Tibial artery (tissue), 4 donors: ENCODE measurements at regions not wholly inside any gene's neighbourhood (a gene's known extent, or its start where the extent isn't known, plus 50 kb on each side); places are given as distances from the start of the nearest gene placed in this dataset.

ENCODE experiments used
- DNase-seq, 2 donors: peaks; one replicate each; pipeline ENCODE4 v3.0.0-alpha.2; 2019
- H3K27ac ChIP-seq, 2 donors: fragments of 200-600 bp; sonication (generic) in 1 of 2; 1 replicate in 1 of 2; 2 replicates in 1 of 2; pipeline ENCODE4 v1.5.1; 2018 to 2019; ENCODE audit warnings: mild to moderate bottlenecking in 1 of 2
- H3K27me3 ChIP-seq, 2 donors: fragments of 200-600 bp; sonication (generic) in 1 of 2; one replicate each; pipeline versions ENCODE4 v1.5.1 to v1.6.0; 2016 to 2019
- H3K36me3 ChIP-seq, 3 donors: fragments of 200-600 bp; sonication (generic) in 2 of 3; one replicate each; pipeline ENCODE4 v1.5.1; 2016 to 2019; ENCODE audit warnings: mild to moderate bottlenecking in 2 of 3
- H3K4me1 ChIP-seq, 4 donors: fragments of 200-600 bp; sonication (generic) in 2 of 4; 1 replicate in 3 of 4; 2 replicates in 1 of 4; pipeline ENCODE4 v1.5.1; 2016 to 2019
- H3K4me3 ChIP-seq, 2 donors: fragments of 200-600 bp; sonication (generic) in 1 of 2; 1 replicate in 1 of 2; 2 replicates in 1 of 2; pipeline ENCODE4 v1.5.1; 2018 to 2019; ENCODE audit warnings: mild to moderate bottlenecking in 2 of 2
- H3K9me3 ChIP-seq, 3 donors: fragments of 200-600 bp; sonication (generic) in 1 of 3; one replicate each; pipeline ENCODE4 v1.5.1; 2016 to 2019
- CTCF ChIP-seq, 2 experiments: fragments of 200-600 bp in 1 of 2; fragments of 450-650 bp in 1 of 2; IDR thresholded peaks; one replicate each; pipeline ENCODE4 v1.5.1; 2017 to 2019; ENCODE audit warnings: antibody characterized with exemption in 2 of 2, mild to moderate bottlenecking in 1 of 2, moderate library complexity in 1 of 2
- intact Hi-C: fragments of 100-400 bp; cut with DNase I; formaldehyde crosslinking; loops from one replicate; pipeline ENCODE4 v1.15.0; 2023; ENCODE audit warnings: low total_unique reads

- Histone ChIP-seq H3K4me1 (no peaks in the 10 kb centered on the region), H3K27me3 (no peaks in the 10 kb centered on the region)
- intact Hi-C loops = no loop called here
Measured at GRCh38 chr16:7227229-7227721, 105.4 kb upstream of the RBFOX1 start.

GRCh38 chr16:7221157-7221556 lies 111.5 kb upstream of the RBFOX1 start:
- intact Hi-C loops = no loop called here
- no peak overlapping the region for H3K4me3 ChIP-seq
- H3K36me3 ChIP-seq = no peaks in the 10 kb centered on the region
- no peaks in the 10 kb centered on the region for H3K9me3 ChIP-seq
- no peaks in the 10 kb centered on the region for H3K4me1 ChIP-seq
- TF ChIP-seq CTCF (IDR thresholded peaks at IDR 0.05) = no peak
- H3K27me3 ChIP-seq = no peaks in the 10 kb centered on the region
- H3K27ac ChIP-seq = no peak overlapping the region
- no peak for DNase-seq

More at GRCh38 chr16:7227229-7227721, 105.4 kb upstream of the RBFOX1 start:
- no peak for TF ChIP-seq CTCF (IDR thresholded peaks at IDR 0.05)
- H3K9me3 ChIP-seq = no peaks in the 10 kb centered on the region
- no peak overlapping the region for H3K27ac ChIP-seq
- DNase-seq = no peak
- H3K4me3 ChIP-seq = no peak overlapping the region
- H3K36me3 ChIP-seq = no peaks in the 10 kb centered on the region

DNA sequence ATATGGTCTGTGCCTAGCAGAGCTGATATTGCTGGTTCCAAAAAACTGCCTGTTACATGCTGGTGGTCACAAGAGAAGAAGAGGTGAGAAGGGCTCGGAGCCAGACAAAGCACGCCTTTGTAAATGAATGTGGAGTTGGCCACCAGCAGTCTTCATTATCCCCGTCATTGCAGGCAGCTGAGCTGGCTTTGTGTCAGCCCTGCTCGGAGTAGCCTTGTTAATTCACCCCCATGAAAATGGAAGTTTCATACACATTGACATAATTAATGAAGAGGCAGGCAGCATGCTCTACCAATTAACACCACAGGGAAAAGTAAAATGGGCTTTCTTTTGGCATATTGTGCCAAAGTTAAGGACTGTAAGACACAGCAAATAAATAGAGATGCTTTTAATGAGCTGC lies 113.7 kb upstream of the RBFOX1 start:
- Histone ChIP-seq H3K27ac (no peak overlapping the region), H3K4me3 (no peak overlapping the region), H3K9me3 (no peaks in the 10 kb centered on the region), H3K27me3 (no peaks in the 10 kb centered on the region), H3K4me1 (no peaks in the 10 kb centered on the region), H3K36me3 (no peaks in the 10 kb centered on the region)
- DNase-seq = no peak
- no peak for TF ChIP-seq CTCF (IDR thresholded peaks at IDR 0.05)
- intact Hi-C loops = no loop called here

- no peaks in the 10 kb centered on the region for H3K27me3 ChIP-seq
- H3K4me1 ChIP-seq = no peaks in the 10 kb centered on the region
- DNase-seq = no peak
- no peak overlapping the region for H3K4me3 ChIP-seq
- intact Hi-C loops = no loop called here
- H3K9me3 ChIP-seq = no peaks in the 10 kb centered on the region
- H3K27ac ChIP-seq = no peak overlapping the region
- no peaks in the 10 kb centered on the region for H3K36me3 ChIP-seq
- no peak for TF ChIP-seq CTCF (IDR thresholded peaks at IDR 0.05)
Measured at GRCh38 chr16:7217797-7218196, 114.8 kb upstream of the RBFOX1 start.

DNA sequence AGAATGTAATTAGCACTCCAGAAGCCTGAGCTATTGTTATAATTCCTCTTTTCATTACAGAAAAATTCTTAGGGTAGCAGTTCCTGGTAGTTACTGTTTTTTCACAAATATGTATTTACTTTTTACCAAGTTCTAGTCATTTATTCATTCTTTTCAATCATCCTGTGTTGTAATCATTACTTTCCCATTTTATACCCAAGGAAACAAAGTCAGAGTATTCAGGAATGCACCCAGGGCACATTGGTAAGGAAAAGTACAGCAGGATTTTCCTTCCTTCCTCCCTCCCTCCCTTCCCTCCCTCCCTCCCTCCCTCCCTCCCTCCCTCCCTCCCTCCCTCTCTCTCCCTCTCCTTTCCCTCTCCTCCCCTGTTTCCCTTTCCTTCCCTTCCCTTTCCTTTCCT lies 115.9 kb upstream of the RBFOX1 start:
- Histone ChIP-seq H3K4me1 (no peaks in the 10 kb centered on the region), H3K36me3 (no peaks in the 10 kb centered on the region), H3K27me3 (no peaks in the 10 kb centered on the region), H3K4me3 (no peak overlapping the region), H3K9me3 (no peaks in the 10 kb centered on the region), H3K27ac (no peak overlapping the region)
- intact Hi-C loops = no loop called here
- no peak for DNase-seq
- no peak for TF ChIP-seq CTCF (IDR thresholded peaks at IDR 0.05)

GRCh38 chr16:7211781-7212180 lies 120.9 kb upstream of the RBFOX1 start:
- Histone ChIP-seq H3K27ac (no peak overlapping the region), H3K4me1 (no peaks in the 10 kb centered on the region), H3K27me3 (no peaks in the 10 kb centered on the region), H3K9me3 (no peaks in the 10 kb centered on the region), H3K4me3 (no peak overlapping the region), H3K36me3 (no peaks in the 10 kb centered on the region)
- no peak for TF ChIP-seq CTCF (IDR thresholded peaks at IDR 0.05)
- no peak for DNase-seq
- intact Hi-C loops = no loop called here
